GM23248 (cell line): ENCODE measurements at regions not wholly inside any gene's neighbourhood (a gene's known extent, or its start where the extent isn't known, plus 50 kb on each side); places are given as distances from the start of the nearest gene placed in this dataset.
"Not testable (repeated sequence)": the region's sequence is repeated elsewhere in the genome, so short reads cannot be mapped to it uniquely, and the experiment has no call there.

ENCODE experiments used
- EZH2 ChIP-seq: fragments of 200-600 bp; sonication (generic); IDR thresholded peaks from 2 replicates; pipeline ENCODE4 v1.6.1; 2018; ENCODE audit warnings: antibody characterized with exemption, mild to moderate bottlenecking; ENCODE audit not compliant: insufficient read depth, poor library complexity, severe bottlenecking
- EZH2phosphoT487 ChIP-seq: fragments of 200-600 bp; sonication (generic); IDR thresholded peaks from 2 replicates; pipeline ENCODE4 v1.6.1; 2018; ENCODE audit warnings: antibody characterized with exemption, moderate library complexity, mild to moderate bottlenecking, low read depth; ENCODE audit not compliant: insufficient read depth

GRCh38 chr15:20261321-20262280, 280.0 kb downstream of the GOLGA6L6 start:
- not testable (repeated sequence) for TF ChIP-seq EZH2, EZH2phosphoT487
